Skeletal muscle tissue (tissue), 3 donors: ENCODE measurements at regions not wholly inside any gene's neighbourhood (a gene's known extent, or its start where the extent isn't known, plus 50 kb on each side); places are given as distances from the start of the nearest gene placed in this dataset.

Experiments
- H3K27ac ChIP-seq: one replicate; pipeline ENCODE4 v1.7.0; 2013; ENCODE audit warnings: mild to moderate bottlenecking, low read depth, low read length, inconsistent platforms
- H3K27me3 ChIP-seq, 3 donors: one replicate each; pipeline ENCODE4 v1.7.0; 2013; ENCODE audit warnings: low read length in 3 of 3; ENCODE audit not compliant: control insufficient read depth in 3 of 3, insufficient read depth in 3 of 3
- H3K36me3 ChIP-seq, 3 donors: one replicate each; pipeline ENCODE4 v1.7.0; 2013; ENCODE audit warnings: low read length in 3 of 3; ENCODE audit not compliant: control insufficient read depth in 3 of 3, insufficient read depth in 3 of 3
- H3K4me1 ChIP-seq, 3 donors: one replicate each; pipeline ENCODE4 v1.7.0; 2013; ENCODE audit warnings: low read length in 3 of 3, mild to moderate bottlenecking in 3 of 3; ENCODE audit not compliant: control insufficient read depth in 3 of 3, insufficient read depth in 3 of 3
- H3K4me3 ChIP-seq, 3 donors: one replicate each; pipeline ENCODE4 v1.7.0; 2013; ENCODE audit warnings: low read length in 3 of 3
- H3K9ac ChIP-seq, 3 donors: one replicate each; pipeline ENCODE4 v1.7.0; 2013; ENCODE audit warnings: low read length in 3 of 3, mild to moderate bottlenecking in 3 of 3, moderate library complexity in 2 of 3, low read depth in 1 of 3
- H3K9me3 ChIP-seq, 3 donors: one replicate each; pipeline ENCODE4 v1.7.0; 2013; ENCODE audit warnings: low read length in 3 of 3; ENCODE audit not compliant: control insufficient read depth in 3 of 3
- donor health status: Osteomylitis.

- Histone ChIP-seq H3K27me3 (no peaks in the 10 kb centered on the region), H3K9ac (no peak overlapping the region), H3K4me3 (no peak overlapping the region), H3K27ac (no peak overlapping the region), H3K9me3 (no peaks in the 10 kb centered on the region), H3K4me1 (peaks cover 0 to 3% (median 0%) of the 10 kb centered on the region in 3 donors), H3K36me3 (no peaks in the 10 kb centered on the region)
Measured at GRCh38 chr6:121521164-121521555, 85.7 kb downstream of the GJA1 start.

GRCh38 chr6:121522265-121522664 lies 86.8 kb downstream of the GJA1 start:
- Histone ChIP-seq H3K9ac (no peak overlapping the region), H3K9me3 (no peaks in the 10 kb centered on the region), H3K27ac (peak overlapping the region; percentile 28)

GRCh38 chr6:121522771-121523386 lies 87.4 kb downstream of the GJA1 start:
- H3K27ac ChIP-seq = peak overlapping the region; percentile 28
- no peaks in the 10 kb centered on the region for H3K27me3 ChIP-seq
- H3K9ac ChIP-seq = no peak overlapping the region
- peaks cover 0 to 3% (median 0%) of the 10 kb centered on the region in 3 donors for H3K4me1 ChIP-seq
- no peaks in the 10 kb centered on the region for H3K9me3 ChIP-seq
- H3K4me3 ChIP-seq = no peak overlapping the region
- H3K36me3 ChIP-seq = no peaks in the 10 kb centered on the region

More at GRCh38 chr6:121522265-121522664, 86.8 kb downstream of the GJA1 start:
- H3K4me1 ChIP-seq = peaks cover 0 to 3% (median 0%) of the 10 kb centered on the region in 3 donors
- no peaks in the 10 kb centered on the region for H3K36me3 ChIP-seq
- H3K27me3 ChIP-seq = no peaks in the 10 kb centered on the region
- no peak overlapping the region for H3K4me3 ChIP-seq

DNA sequence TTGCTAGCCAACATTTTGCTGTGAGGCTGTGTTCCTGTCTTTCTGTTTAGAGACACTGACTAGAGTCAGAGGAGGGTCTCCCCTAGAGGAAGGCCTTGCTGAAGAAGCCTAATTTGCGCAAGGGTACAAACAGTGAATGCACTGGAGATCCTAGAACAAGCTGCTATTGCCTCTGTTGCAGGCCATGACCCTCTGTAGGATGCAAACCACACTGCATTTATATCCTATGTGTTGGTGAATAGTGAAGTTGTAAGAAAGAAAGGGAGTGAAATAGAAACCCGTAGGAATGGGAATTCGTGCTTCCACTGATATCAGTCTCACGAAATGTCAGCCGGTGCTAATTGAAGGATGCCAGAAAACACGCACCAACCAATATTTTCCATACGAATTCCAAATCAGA lies 88.2 kb downstream of the GJA1 start:
- Histone ChIP-seq H3K9me3 (no peaks in the 10 kb centered on the region), H3K4me1 (peaks cover 0 to 3% (median 0%) of the 10 kb centered on the region in 3 donors), H3K9ac (no peak overlapping the region)

GRCh38 chr6:121526282-121526681 lies 90.8 kb downstream of the GJA1 start:
- H3K9ac ChIP-seq = no peak overlapping the region
- no peak overlapping the region for H3K27ac ChIP-seq
- H3K9me3 ChIP-seq = no peaks in the 10 kb centered on the region
- H3K4me1 ChIP-seq = peaks cover 0 to 3% (median 0%) of the 10 kb centered on the region in 3 donors
- no peak overlapping the region for H3K4me3 ChIP-seq
- no peaks in the 10 kb centered on the region for H3K36me3 ChIP-seq
- no peaks in the 10 kb centered on the region for H3K27me3 ChIP-seq

More for the DNA sequence above, 88.2 kb downstream of the GJA1 start:
- Histone ChIP-seq H3K27ac (no peak overlapping the region), H3K27me3 (no peaks in the 10 kb centered on the region), H3K36me3 (no peaks in the 10 kb centered on the region), H3K4me3 (no peak overlapping the region)

GRCh38 chr6:121531658-121532169 lies 96.3 kb downstream of the GJA1 start:
- H3K36me3 ChIP-seq = no peaks in the 10 kb centered on the region
- no peak overlapping the region for H3K9ac ChIP-seq
- H3K4me1 ChIP-seq = no peaks in the 10 kb centered on the region
- H3K27ac ChIP-seq = no peak overlapping the region
- H3K4me3 ChIP-seq = no peak overlapping the region
- H3K9me3 ChIP-seq = no peaks in the 10 kb centered on the region
- no peaks in the 10 kb centered on the region for H3K27me3 ChIP-seq

GRCh38 chr6:121533321-121533841 lies 97.9 kb downstream of the GJA1 start:
- Histone ChIP-seq H3K27ac (no peak overlapping the region), H3K4me1 (no peaks in the 10 kb centered on the region), H3K27me3 (no peaks in the 10 kb centered on the region), H3K9me3 (no peaks in the 10 kb centered on the region), H3K36me3 (no peaks in the 10 kb centered on the region), H3K9ac (no peak overlapping the region), H3K4me3 (no peak overlapping the region)

GRCh38 chr6:121535777-121536176 lies 100.3 kb downstream of the GJA1 start:
- Histone ChIP-seq H3K4me1 (no peaks in the 10 kb centered on the region), H3K4me3 (no peak overlapping the region), H3K9ac (no peak overlapping the region), H3K36me3 (no peaks in the 10 kb centered on the region), H3K27me3 (no peaks in the 10 kb centered on the region), H3K9me3 (no peaks in the 10 kb centered on the region), H3K27ac (no peak overlapping the region)

DNA sequence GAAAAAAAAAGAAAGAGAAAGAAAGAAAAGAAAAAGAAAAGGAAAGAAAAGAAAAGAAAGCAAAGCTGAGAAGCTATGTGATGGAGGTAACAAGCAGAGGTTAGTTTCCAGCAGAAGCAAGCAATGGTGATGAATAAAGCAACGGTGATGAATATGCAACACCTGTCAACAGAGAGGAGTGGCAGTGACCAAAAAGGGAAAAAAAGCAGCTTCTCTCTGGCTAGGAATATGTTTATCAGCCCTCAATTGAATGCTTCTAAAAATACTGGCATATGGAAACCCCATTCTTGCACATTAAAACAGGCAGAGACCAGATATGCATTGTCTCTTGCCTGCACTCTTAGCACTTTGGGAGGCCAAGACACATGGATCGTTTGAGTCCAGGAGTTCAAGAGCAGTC lies 100.9 kb downstream of the GJA1 start:
- Histone ChIP-seq H3K9me3 (no peaks in the 10 kb centered on the region), H3K36me3 (no peaks in the 10 kb centered on the region), H3K4me3 (no peak overlapping the region), H3K27me3 (no peaks in the 10 kb centered on the region), H3K9ac (no peak overlapping the region), H3K4me1 (no peaks in the 10 kb centered on the region), H3K27ac (no peak overlapping the region)

- Histone ChIP-seq H3K27ac (no peak overlapping the region), H3K9ac (no peak overlapping the region)
Measured at GRCh38 chr6:121539439-121539838, 104.0 kb downstream of the GJA1 start.

More at GRCh38 chr6:121539439-121539838, 104.0 kb downstream of the GJA1 start:
- Histone ChIP-seq H3K36me3 (no peaks in the 10 kb centered on the region), H3K4me3 (no peak overlapping the region), H3K9me3 (no peaks in the 10 kb centered on the region), H3K4me1 (no peaks in the 10 kb centered on the region), H3K27me3 (no peaks in the 10 kb centered on the region)
